ENCODE measurements at regions not wholly inside any gene's neighbourhood (a gene's known extent, or its start where the extent isn't known, plus 50 kb on each side); places are given as distances from the start of the nearest gene placed in this dataset.
"Not testable (repeated sequence)": the region's sequence is repeated elsewhere in the genome, so short reads cannot be mapped to it uniquely, and the experiment has no call there.

- no peak for ATAC-seq
- TF ChIP-seq GLIS3 (CRISPR knock-in tag; IDR thresholded peaks at IDR 0.05) (no peak), SNAI2 (CRISPR knock-in tag; IDR thresholded peaks at IDR 0.05) (no peak), OSR1 (CRISPR knock-in tag; IDR thresholded peaks at IDR 0.05) (no peak), ZNF8 (CRISPR knock-in tag; IDR thresholded peaks at IDR 0.05) (no peak), ZNF565 (CRISPR knock-in tag; conservative IDR thresholded peaks at IDR 0.05; ENCODE audit: low read depth) (no peak), ZC3H10 (CRISPR knock-in tag; IDR thresholded peaks at IDR 0.05) (no peak), RARB (CRISPR knock-in tag; IDR thresholded peaks at IDR 0.05) (no peak)
- TF ChIP-seq, protein P1, sequence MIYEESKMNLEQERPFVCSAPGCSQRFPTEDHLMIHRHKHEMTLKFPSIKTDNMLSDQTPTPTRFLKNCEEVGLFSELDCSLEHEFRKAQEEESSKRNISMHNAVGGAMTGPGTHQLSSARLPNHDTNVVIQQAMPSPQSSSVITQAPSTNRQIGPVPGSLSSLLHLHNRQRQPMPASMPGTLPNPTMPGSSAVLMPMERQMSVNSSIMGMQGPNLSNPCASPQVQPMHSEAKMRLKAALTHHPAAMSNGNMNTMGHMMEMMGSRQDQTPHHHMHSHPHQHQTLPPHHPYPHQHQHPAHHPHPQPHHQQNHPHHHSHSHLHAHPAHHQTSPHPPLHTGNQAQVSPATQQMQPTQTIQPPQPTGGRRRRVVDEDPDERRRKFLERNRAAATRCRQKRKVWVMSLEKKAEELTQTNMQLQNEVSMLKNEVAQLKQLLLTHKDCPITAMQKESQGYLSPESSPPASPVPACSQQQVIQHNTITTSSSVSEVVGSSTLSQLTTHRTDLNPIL (CRISPR knock-in tag; IDR thresholded peaks at IDR 0.05; ENCODE audit: low read depth), result no peak
- TF ChIP-seq, protein P2, sequence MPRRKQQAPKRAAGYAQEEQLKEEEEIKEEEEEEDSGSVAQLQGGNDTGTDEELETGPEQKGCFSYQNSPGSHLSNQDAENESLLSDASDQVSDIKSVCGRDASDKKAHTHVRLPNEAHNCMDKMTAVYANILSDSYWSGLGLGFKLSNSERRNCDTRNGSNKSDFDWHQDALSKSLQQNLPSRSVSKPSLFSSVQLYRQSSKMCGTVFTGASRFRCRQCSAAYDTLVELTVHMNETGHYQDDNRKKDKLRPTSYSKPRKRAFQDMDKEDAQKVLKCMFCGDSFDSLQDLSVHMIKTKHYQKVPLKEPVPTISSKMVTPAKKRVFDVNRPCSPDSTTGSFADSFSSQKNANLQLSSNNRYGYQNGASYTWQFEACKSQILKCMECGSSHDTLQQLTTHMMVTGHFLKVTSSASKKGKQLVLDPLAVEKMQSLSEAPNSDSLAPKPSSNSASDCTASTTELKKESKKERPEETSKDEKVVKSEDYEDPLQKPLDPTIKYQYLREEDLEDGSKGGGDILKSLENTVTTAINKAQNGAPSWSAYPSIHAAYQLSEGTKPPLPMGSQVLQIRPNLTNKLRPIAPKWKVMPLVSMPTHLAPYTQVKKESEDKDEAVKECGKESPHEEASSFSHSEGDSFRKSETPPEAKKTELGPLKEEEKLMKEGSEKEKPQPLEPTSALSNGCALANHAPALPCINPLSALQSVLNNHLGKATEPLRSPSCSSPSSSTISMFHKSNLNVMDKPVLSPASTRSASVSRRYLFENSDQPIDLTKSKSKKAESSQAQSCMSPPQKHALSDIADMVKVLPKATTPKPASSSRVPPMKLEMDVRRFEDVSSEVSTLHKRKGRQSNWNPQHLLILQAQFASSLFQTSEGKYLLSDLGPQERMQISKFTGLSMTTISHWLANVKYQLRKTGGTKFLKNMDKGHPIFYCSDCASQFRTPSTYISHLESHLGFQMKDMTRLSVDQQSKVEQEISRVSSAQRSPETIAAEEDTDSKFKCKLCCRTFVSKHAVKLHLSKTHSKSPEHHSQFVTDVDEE (CRISPR knock-in tag; IDR thresholded peaks at IDR 0.05), result no peak
Measured at GRCh38 chr7:83739527-83739926, 90.6 kb upstream of the SEMA3E start.

DNA sequence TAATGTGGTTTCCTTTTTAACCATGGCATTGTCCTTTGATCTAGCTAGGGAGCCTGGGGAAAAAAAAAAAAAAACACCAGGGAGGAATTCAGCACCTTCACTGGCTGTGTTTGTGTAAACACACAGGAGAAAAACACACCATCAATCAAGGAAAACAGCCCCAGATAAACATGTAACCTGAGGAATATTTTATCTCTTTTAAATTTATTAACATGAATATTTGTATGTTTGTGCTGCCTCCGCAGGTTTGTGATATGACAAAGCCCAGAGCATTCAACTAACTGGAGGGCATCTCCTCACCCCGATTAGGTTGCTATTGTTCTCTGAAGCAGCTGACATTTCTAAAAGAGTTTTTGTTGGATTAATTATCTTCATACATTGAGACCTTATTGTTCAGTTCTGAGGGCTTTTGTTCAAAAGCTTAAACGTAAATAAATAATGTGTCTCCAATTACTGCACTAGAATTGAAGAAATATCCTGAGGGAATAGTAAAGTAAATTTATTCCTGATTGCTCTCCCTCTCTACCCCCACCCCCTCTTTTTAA, 89.4 kb upstream of the SEMA3E start:
- TF ChIP-seq TOX (CRISPR knock-in tag; IDR thresholded peaks at IDR 0.05; ENCODE audit: borderline replicate concordance) (no peak), BACH2 (CRISPR knock-in tag; IDR thresholded peaks at IDR 0.05; ENCODE audit: borderline replicate concordance) (no peak), TCF4 (CRISPR knock-in tag; IDR thresholded peaks at IDR 0.05; ENCODE audit: borderline replicate concordance) (no peak)
- TF ChIP-seq, protein P1 (CRISPR knock-in tag; IDR thresholded peaks at IDR 0.05; ENCODE audit: low read depth), result no peak
- ATAC-seq, result no peak; the same call in 2 of the 3 replicates

GRCh38 chr7:83732305-83732704, 83.4 kb upstream of the SEMA3E start:
- TF ChIP-seq GLIS3 (CRISPR knock-in tag; IDR thresholded peaks at IDR 0.05) (no peak), SNAI2 (CRISPR knock-in tag; IDR thresholded peaks at IDR 0.05) (no peak), RARB (CRISPR knock-in tag; IDR thresholded peaks at IDR 0.05) (no peak), PPARA (CRISPR knock-in tag; IDR thresholded peaks at IDR 0.05; ENCODE audit: borderline replicate concordance) (no peak)
- TF ChIP-seq, protein P1 (CRISPR knock-in tag; IDR thresholded peaks at IDR 0.05; ENCODE audit: low read depth), result no peak
- no peak for ATAC-seq

- no peak for ATAC-seq
Measured at GRCh38 chr7:83731154-83731553, 82.2 kb upstream of the SEMA3E start.

GRCh38 chr7:83716923-83717322, 68.0 kb upstream of the SEMA3E start:
- not testable (repeated sequence) for ATAC-seq

More at GRCh38 chr7:83731154-83731553, 82.2 kb upstream of the SEMA3E start:
- TF ChIP-seq TOX (CRISPR knock-in tag; IDR thresholded peaks at IDR 0.05; ENCODE audit: borderline replicate concordance) (no peak), GLIS3 (CRISPR knock-in tag; IDR thresholded peaks at IDR 0.05) (no peak)

- TF ChIP-seq ZFP3 (CRISPR knock-in tag; IDR thresholded peaks at IDR 0.05), result no peak
- no peak for TF ChIP-seq BACH2 (CRISPR knock-in tag; IDR thresholded peaks at IDR 0.05; ENCODE audit: borderline replicate concordance)
- no peak for TF ChIP-seq ARNTL (CRISPR knock-in tag; IDR thresholded peaks at IDR 0.05; ENCODE audit: borderline replicate concordance, low read depth)
- ATAC-seq, result no peak
Measured at GRCh38 chr7:83708531-83708930, 59.6 kb upstream of the SEMA3E start.

DNA sequence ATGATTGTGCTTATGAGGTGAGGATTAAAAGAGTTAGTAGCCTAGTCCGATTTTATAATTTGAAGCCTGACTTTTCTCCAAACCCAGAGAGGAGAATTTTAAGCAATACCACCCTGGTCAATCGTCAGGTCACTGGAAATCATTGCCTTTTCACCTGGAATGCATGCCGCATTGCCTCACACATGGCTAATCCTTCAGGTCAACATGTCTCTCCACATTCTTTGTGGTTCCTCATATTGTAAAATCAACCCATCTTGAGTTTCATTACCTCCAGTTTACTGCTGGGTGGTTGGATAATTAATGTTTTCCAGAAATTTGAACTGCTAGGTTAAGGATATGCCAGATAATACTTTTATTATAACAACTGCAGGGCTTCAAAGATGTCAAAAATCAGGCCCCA, 55.6 kb upstream of the SEMA3E start:
- TF ChIP-seq, protein P1 (CRISPR knock-in tag; IDR thresholded peaks at IDR 0.05; ENCODE audit: low read depth), result no peak
- TF ChIP-seq RARB (CRISPR knock-in tag; IDR thresholded peaks at IDR 0.05) (no peak), BACH2 (CRISPR knock-in tag; IDR thresholded peaks at IDR 0.05; ENCODE audit: borderline replicate concordance) (no peak), ZC3H10 (CRISPR knock-in tag; IDR thresholded peaks at IDR 0.05) (no peak)
- TF ChIP-seq, protein P3, sequence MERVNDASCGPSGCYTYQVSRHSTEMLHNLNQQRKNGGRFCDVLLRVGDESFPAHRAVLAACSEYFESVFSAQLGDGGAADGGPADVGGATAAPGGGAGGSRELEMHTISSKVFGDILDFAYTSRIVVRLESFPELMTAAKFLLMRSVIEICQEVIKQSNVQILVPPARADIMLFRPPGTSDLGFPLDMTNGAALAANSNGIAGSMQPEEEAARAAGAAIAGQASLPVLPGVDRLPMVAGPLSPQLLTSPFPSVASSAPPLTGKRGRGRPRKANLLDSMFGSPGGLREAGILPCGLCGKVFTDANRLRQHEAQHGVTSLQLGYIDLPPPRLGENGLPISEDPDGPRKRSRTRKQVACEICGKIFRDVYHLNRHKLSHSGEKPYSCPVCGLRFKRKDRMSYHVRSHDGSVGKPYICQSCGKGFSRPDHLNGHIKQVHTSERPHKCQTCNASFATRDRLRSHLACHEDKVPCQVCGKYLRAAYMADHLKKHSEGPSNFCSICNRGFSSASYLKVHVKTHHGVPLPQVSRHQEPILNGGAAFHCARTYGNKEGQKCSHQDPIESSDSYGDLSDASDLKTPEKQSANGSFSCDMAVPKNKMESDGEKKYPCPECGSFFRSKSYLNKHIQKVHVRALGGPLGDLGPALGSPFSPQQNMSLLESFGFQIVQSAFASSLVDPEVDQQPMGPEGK (CRISPR knock-in tag; IDR thresholded peaks at IDR 0.05; ENCODE audit: borderline replicate concordance), result no peak
- ATAC-seq, result no peak
